HEK293 (cell line): ENCODE measurements at regions not wholly inside any gene's neighbourhood (a gene's known extent, or its start where the extent isn't known, plus 50 kb on each side); places are given as distances from the start of the nearest gene placed in this dataset.
"Not testable (repeated sequence)": the region's sequence is repeated elsewhere in the genome, so short reads cannot be mapped to it uniquely, and the experiment has no call there.

Experiments used
- CTCF ChIA-PET: fragments of 350-600 bp; formaldehyde crosslinking; extraction: SDS; loops from one replicate; lab custom pipeline; 2021; ENCODE audit warnings: antibody characterized with exemption; lab: Yijun Ruan, JAX
- POLR2A ChIA-PET: fragments of 300-600 bp; formaldehyde crosslinking; extraction: SDS; loops from one replicate; lab custom pipeline; 2020; ENCODE audit warnings: antibody characterized with exemption, inconsistent platforms; lab: Yijun Ruan, JAX
- H3K27ac ChIP-seq: fragments of 200-500 bp; sonication (Bioruptor generic); 2 replicates; pipeline ENCODE4 v1.5.1; 2014; ENCODE audit warnings: low read depth, low read length, control low read depth, inconsistent platforms; ENCODE audit errors: extremely low read depth
- H3K36me3 ChIP-seq, 2 experiments: fragments of 200-500 bp in 1 of 2; sonication (Bioruptor generic) in 1 of 2; 1 replicate in 1 of 2; 2 replicates in 1 of 2; pipeline ENCODE4 v1.5.1; 2014 to 2017; ENCODE audit warnings: inconsistent platforms in 2 of 2, low read length in 2 of 2; ENCODE audit not compliant: control insufficient read depth in 2 of 2, insufficient read depth in 1 of 2
- H3K4me1 ChIP-seq: fragments of 200-500 bp; sonication (Bioruptor generic); 2 replicates; pipeline ENCODE4 v1.5.1; 2014; ENCODE audit warnings: mild to moderate bottlenecking, low read length, inconsistent platforms; ENCODE audit not compliant: control insufficient read depth, insufficient read depth
- H3K4me3 ChIP-seq: 2 replicates; pipeline ENCODE4 v1.5.1; 2011; ENCODE audit warnings: low read depth, mild to moderate bottlenecking, control low read depth, low read length, moderate library complexity
- H3K9me3 ChIP-seq: fragments of 200-500 bp; sonication (Bioruptor generic); 2 replicates; pipeline ENCODE4 v1.5.1; 2014; ENCODE audit warnings: low read depth, low read length, inconsistent platforms; ENCODE audit not compliant: control insufficient read depth, insufficient read depth
- GFI1B ChIP-seq: fragments of 450-650 bp; formaldehyde crosslinking; IDR thresholded peaks from 2 replicates; pipeline ENCODE4 v1.5.1; 2016; ENCODE audit warnings: missing biosample characterization, missing genetic modification characterization
- KLF10 ChIP-seq: fragments of 450-650 bp; IDR thresholded peaks from 2 replicates; pipeline ENCODE4 v1.5.1; 2018; ENCODE audit warnings: missing biosample characterization, mild to moderate bottlenecking, missing genetic modification characterization
- SCRT1 ChIP-seq: fragments of 450-650 bp; formaldehyde crosslinking; IDR thresholded peaks from 2 replicates; pipeline ENCODE4 v1.5.1; 2016; ENCODE audit warnings: missing biosample characterization, missing genetic modification characterization, borderline replicate concordance
- SETDB1 ChIP-seq: IDR thresholded peaks from one replicate; pipeline ENCODE4 v1.6.1; 2017; ENCODE audit warnings: mild to moderate bottlenecking, low read length, moderate library complexity, mixed read lengths; ENCODE audit not compliant: insufficient read length
- TSHZ1 ChIP-seq: fragments of 450-650 bp; formaldehyde crosslinking; IDR thresholded peaks from 2 replicates; pipeline ENCODE4 v1.5.1; 2016; ENCODE audit warnings: missing biosample characterization, missing genetic modification characterization, borderline replicate concordance
- YY2 ChIP-seq: fragments of 450-650 bp; formaldehyde crosslinking; IDR thresholded peaks from 2 replicates; pipeline ENCODE4 v1.5.1; 2016; ENCODE audit warnings: missing biosample characterization, missing genetic modification characterization
- ZFP37 ChIP-seq: fragments of 450-650 bp; formaldehyde crosslinking; IDR thresholded peaks from 2 replicates; pipeline ENCODE4 v1.5.1; 2016; ENCODE audit warnings: missing biosample characterization, missing genetic modification characterization
- ZNF174 ChIP-seq: fragments of 450-650 bp; formaldehyde crosslinking; IDR thresholded peaks from 2 replicates; pipeline ENCODE4 v1.5.0; 2017; ENCODE audit warnings: missing biosample characterization, mild to moderate bottlenecking, missing genetic modification characterization
- ZNF37A ChIP-seq: fragments of 450-650 bp; IDR thresholded peaks from 2 replicates; pipeline ENCODE4 v1.5.1; 2018; ENCODE audit warnings: missing biosample characterization, missing genetic modification characterization
- ZNF580 ChIP-seq: fragments of 450-650 bp; formaldehyde crosslinking; IDR thresholded peaks from 2 replicates; pipeline ENCODE4 v1.5.1; 2016; ENCODE audit warnings: missing biosample characterization, missing genetic modification characterization
- ZNF600 ChIP-seq: fragments of 450-650 bp; formaldehyde crosslinking; IDR thresholded peaks from 2 replicates; pipeline ENCODE4 v1.5.1; 2016; ENCODE audit warnings: missing biosample characterization, missing genetic modification characterization
- ZNF621 ChIP-seq: fragments of 450-650 bp; formaldehyde crosslinking; IDR thresholded peaks from 2 replicates; pipeline ENCODE4 v1.5.1; 2017; ENCODE audit warnings: missing biosample characterization, missing genetic modification characterization
- ZNF629 ChIP-seq: fragments of 450-650 bp; formaldehyde crosslinking; IDR thresholded peaks from 2 replicates; pipeline ENCODE4 v1.5.1; 2017; ENCODE audit warnings: missing biosample characterization, missing genetic modification characterization
- ZNF664 ChIP-seq: fragments of 450-650 bp; formaldehyde crosslinking; IDR thresholded peaks from 2 replicates; pipeline ENCODE4 v1.5.1; 2016; ENCODE audit warnings: missing biosample characterization, missing genetic modification characterization
- TF ChIP-seq, protein P1 (sequence below): fragments of 450-650 bp; formaldehyde crosslinking; conservative IDR thresholded peaks from 2 replicates; pipeline ENCODE4 v1.5.1; 2016; ENCODE audit warnings: low read depth, missing biosample characterization, missing genetic modification characterization
- TF ChIP-seq, protein P2 (sequence below): fragments of 450-650 bp; formaldehyde crosslinking; IDR thresholded peaks from 2 replicates; pipeline ENCODE4 v1.5.1; 2016; ENCODE audit warnings: missing biosample characterization, missing genetic modification characterization
- TF ChIP-seq, protein P3 (sequence below): fragments of 450-650 bp; formaldehyde crosslinking; IDR thresholded peaks from 2 replicates; pipeline ENCODE4 v1.5.1; 2016; ENCODE audit warnings: missing biosample characterization, missing genetic modification characterization

DNA sequence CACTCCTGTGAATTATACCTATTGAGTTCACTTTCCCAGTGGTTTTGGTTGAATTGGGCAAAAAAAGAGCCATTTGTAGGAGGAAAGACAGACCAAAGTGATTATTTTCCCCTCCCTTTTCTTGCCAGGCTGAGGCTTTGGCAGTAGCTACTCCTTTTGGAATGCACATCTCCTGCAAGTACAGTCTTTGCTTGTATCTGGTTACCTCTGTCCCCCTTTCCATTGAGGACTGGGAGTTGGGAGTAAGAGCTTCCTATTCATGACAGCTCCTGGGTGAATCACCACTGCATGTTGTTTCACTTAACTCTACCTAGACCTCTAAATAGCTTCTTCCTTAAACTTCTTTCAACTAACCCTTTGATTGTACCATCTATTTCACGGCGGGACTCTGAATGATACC is 695.3 kb upstream of the ZNF804A start:
- no peaks in the 10 kb centered on the region for H3K9me3 ChIP-seq
- no peaks in the 10 kb centered on the region for H3K4me1 ChIP-seq
- TF ChIP-seq GFI1B (tag by site-specific recombination) (no peak), YY2 (tag by site-specific recombination) (no peak), SETDB1 (no peak), ZNF621 (tag by site-specific recombination) (no peak), ZNF174 (tag by site-specific recombination) (no peak), ZNF629 (tag by site-specific recombination) (no peak), KLF10 (tag by site-specific recombination) (no peak), ZNF37A (tag by site-specific recombination) (no peak), TSHZ1 (no peak), ZNF580 (tag by site-specific recombination) (no peak), SCRT1 (tag by site-specific recombination) (no peak), ZNF664 (tag by site-specific recombination) (no peak), ZNF600 (tag by site-specific recombination) (no peak), ZFP37 (tag by site-specific recombination) (no peak)
- TF ChIP-seq, protein P1, sequence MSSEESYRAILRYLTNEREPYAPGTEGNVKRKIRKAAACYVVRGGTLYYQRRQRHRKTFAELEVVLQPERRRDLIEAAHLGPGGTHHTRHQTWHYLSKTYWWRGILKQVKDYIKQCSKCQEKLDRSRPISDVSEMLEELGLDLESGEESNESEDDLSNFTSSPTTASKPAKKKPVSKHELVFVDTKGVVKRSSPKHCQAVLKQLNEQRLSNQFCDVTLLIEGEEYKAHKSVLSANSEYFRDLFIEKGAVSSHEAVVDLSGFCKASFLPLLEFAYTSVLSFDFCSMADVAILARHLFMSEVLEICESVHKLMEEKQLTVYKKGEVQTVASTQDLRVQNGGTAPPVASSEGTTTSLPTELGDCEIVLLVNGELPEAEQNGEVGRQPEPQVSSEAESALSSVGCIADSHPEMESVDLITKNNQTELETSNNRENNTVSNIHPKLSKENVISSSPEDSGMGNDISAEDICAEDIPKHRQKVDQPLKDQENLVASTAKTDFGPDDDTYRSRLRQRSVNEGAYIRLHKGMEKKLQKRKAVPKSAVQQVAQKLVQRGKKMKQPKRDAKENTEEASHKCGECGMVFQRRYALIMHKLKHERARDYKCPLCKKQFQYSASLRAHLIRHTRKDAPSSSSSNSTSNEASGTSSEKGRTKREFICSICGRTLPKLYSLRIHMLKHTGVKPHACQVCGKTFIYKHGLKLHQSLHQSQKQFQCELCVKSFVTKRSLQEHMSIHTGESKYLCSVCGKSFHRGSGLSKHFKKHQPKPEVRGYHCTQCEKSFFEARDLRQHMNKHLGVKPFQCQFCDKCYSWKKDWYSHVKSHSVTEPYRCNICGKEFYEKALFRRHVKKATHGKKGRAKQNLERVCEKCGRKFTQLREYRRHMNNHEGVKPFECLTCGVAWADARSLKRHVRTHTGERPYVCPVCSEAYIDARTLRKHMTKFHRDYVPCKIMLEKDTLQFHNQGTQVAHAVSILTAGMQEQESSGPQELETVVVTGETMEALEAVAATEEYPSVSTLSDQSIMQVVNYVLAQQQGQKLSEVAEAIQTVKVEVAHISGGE = no peak
- TF ChIP-seq, protein P2, sequence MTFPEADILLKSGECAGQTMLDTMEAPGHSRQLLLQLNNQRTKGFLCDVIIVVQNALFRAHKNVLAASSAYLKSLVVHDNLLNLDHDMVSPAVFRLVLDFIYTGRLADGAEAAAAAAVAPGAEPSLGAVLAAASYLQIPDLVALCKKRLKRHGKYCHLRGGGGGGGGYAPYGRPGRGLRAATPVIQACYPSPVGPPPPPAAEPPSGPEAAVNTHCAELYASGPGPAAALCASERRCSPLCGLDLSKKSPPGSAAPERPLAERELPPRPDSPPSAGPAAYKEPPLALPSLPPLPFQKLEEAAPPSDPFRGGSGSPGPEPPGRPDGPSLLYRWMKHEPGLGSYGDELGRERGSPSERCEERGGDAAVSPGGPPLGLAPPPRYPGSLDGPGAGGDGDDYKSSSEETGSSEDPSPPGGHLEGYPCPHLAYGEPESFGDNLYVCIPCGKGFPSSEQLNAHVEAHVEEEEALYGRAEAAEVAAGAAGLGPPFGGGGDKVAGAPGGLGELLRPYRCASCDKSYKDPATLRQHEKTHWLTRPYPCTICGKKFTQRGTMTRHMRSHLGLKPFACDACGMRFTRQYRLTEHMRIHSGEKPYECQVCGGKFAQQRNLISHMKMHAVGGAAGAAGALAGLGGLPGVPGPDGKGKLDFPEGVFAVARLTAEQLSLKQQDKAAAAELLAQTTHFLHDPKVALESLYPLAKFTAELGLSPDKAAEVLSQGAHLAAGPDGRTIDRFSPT = no peak
- TF ChIP-seq, protein P3, sequence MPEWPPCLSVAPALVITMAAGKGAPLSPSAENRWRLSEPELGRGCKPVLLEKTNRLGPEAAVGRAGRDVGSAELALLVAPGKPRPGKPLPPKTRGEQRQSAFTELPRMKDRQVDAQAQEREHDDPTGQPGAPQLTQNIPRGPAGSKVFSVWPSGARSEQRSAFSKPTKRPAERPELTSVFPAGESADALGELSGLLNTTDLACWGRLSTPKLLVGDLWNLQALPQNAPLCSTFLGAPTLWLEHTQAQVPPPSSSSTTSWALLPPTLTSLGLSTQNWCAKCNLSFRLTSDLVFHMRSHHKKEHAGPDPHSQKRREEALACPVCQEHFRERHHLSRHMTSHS = no peak
- ChIA-PET CTCF (no interaction called here), POLR2A (no interaction called here)
- no peak overlapping the region for H3K4me3 ChIP-seq
- no peak overlapping the region for H3K27ac ChIP-seq
- no peaks in the 10 kb centered on the region for H3K36me3 ChIP-seq

GRCh38 chr2:183916041-183916440 is 682.3 kb upstream of the ZNF804A start:
- H3K27ac ChIP-seq, CTCF ChIA-PET, H3K4me1 ChIP-seq, H3K4me3 ChIP-seq, H3K36me3 ChIP-seq, H3K9me3 ChIP-seq, POLR2A ChIA-PET: not testable (repeated sequence)
